ENCODE measurements at regions not wholly inside any gene's neighbourhood (a gene's known extent, or its start where the extent isn't known, plus 50 kb on each side); places are given as distances from the start of the nearest gene placed in this dataset.

- peaks cover 11% of the 10 kb centered on the region for H3K4me1 ChIP-seq (ENCODE audit: insufficient read depth, poor library complexity, severe bottlenecking)
- H3K27ac ChIP-seq (ENCODE audit: poor library complexity, severe bottlenecking), result peak overlapping the region; percentile 22
- no peaks in the 10 kb centered on the region for H3K36me3 ChIP-seq (ENCODE audit: low read depth)
- no peaks in the 10 kb centered on the region for H3K27me3 ChIP-seq (ENCODE audit: insufficient read depth, poor library complexity, severe bottlenecking)
- H3K9me3 ChIP-seq (ENCODE audit: severe bottlenecking), result no peaks in the 10 kb centered on the region
- H3K4me3 ChIP-seq (ENCODE audit: severe bottlenecking), result no peak overlapping the region
- DNase-seq (ENCODE audit: low spot score) (no peak), ATAC-seq (ENCODE audit: low read depth) (peak; percentile 92)
- TF ChIP-seq CTCF (IDR thresholded peaks at IDR 0.05; ENCODE audit: poor library complexity, severe bottlenecking), result no peak
Observed at GRCh38 chr12:75766263-75767160, 255.1 kb upstream of the KRR1 start.

- Histone ChIP-seq H3K27me3 (ENCODE audit: insufficient read depth, poor library complexity, severe bottlenecking) (no peaks in the 10 kb centered on the region), H3K4me3 (ENCODE audit: severe bottlenecking) (no peak overlapping the region), H3K9me3 (ENCODE audit: severe bottlenecking) (no peaks in the 10 kb centered on the region), H3K36me3 (ENCODE audit: low read depth) (no peaks in the 10 kb centered on the region), H3K4me1 (ENCODE audit: insufficient read depth, poor library complexity, severe bottlenecking) (peaks cover 11% of the 10 kb centered on the region), H3K27ac (ENCODE audit: poor library complexity, severe bottlenecking) (no peak overlapping the region)
- DNase-seq (ENCODE audit: low spot score) (no peak), ATAC-seq (ENCODE audit: low read depth) (no peak)
- TF ChIP-seq CTCF (IDR thresholded peaks at IDR 0.05; ENCODE audit: poor library complexity, severe bottlenecking), result no peak
Observed at GRCh38 chr12:75765170-75766059, 254.0 kb upstream of the KRR1 start.

GRCh38 chr12:75764091-75764841 lies 252.9 kb upstream of the KRR1 start:
- Histone ChIP-seq H3K27ac (ENCODE audit: poor library complexity, severe bottlenecking) (no peak overlapping the region), H3K4me3 (ENCODE audit: severe bottlenecking) (no peak overlapping the region), H3K9me3 (ENCODE audit: severe bottlenecking) (no peaks in the 10 kb centered on the region), H3K36me3 (ENCODE audit: low read depth) (no peaks in the 10 kb centered on the region), H3K4me1 (ENCODE audit: insufficient read depth, poor library complexity, severe bottlenecking) (peaks cover 19% of the 10 kb centered on the region), H3K27me3 (ENCODE audit: insufficient read depth, poor library complexity, severe bottlenecking) (no peaks in the 10 kb centered on the region)
- DNase-seq (ENCODE audit: low spot score), result no peak
- no peak for TF ChIP-seq CTCF (IDR thresholded peaks at IDR 0.05; ENCODE audit: poor library complexity, severe bottlenecking)
- ATAC-seq (ENCODE audit: low read depth), result no peak

- H3K27ac ChIP-seq (ENCODE audit: poor library complexity, severe bottlenecking), result no peak overlapping the region
Observed at GRCh38 chr12:75760573-75761294, 249.3 kb upstream of the KRR1 start.

More at GRCh38 chr12:75760573-75761294, 249.3 kb upstream of the KRR1 start:
- Histone ChIP-seq H3K9me3 (ENCODE audit: severe bottlenecking) (no peaks in the 10 kb centered on the region), H3K4me3 (ENCODE audit: severe bottlenecking) (no peak overlapping the region), H3K27me3 (ENCODE audit: insufficient read depth, poor library complexity, severe bottlenecking) (no peaks in the 10 kb centered on the region), H3K36me3 (ENCODE audit: low read depth) (no peaks in the 10 kb centered on the region), H3K4me1 (ENCODE audit: insufficient read depth, poor library complexity, severe bottlenecking) (peaks cover 8% of the 10 kb centered on the region)
- no peak for ATAC-seq (ENCODE audit: low read depth)
- no peak for TF ChIP-seq CTCF (IDR thresholded peaks at IDR 0.05; ENCODE audit: poor library complexity, severe bottlenecking)
- DNase-seq (ENCODE audit: low spot score), result no peak
